ENCODE measurements at regions not wholly inside any gene's neighbourhood (a gene's known extent, or its start where the extent isn't known, plus 50 kb on each side); places are given as distances from the start of the nearest gene placed in this dataset.

- no TSS peak for BruUV-seq (replicated peaks)
- Histone ChIP-seq H3K79me2 (ENCODE audit: insufficient read depth, low read length) (no peaks in the 10 kb centered on the region), H3K9me3 (ENCODE audit: control insufficient read depth in 1 of 2, insufficient read depth in 1 of 2, low read depth in 1 of 2, low read length in 2 of 2) (no peaks in the 10 kb centered on the region), H3K9ac (ENCODE audit: low read length) (no peak overlapping the region), H3K27me3 (ENCODE audit: insufficient read depth, low read length) (no peaks in the 10 kb centered on the region), H3K4me2 (ENCODE audit: low read length) (no peak overlapping the region), H3K36me3 (ENCODE audit: control insufficient read depth in 1 of 2, insufficient read depth in 2 of 2, low read length in 2 of 2) (no peaks in the 10 kb centered on the region), H3K4me3 (replicated peaks in 1 of 2; ENCODE audit: low read depth in 1 of 2, low read length in 2 of 2) (no peak overlapping the region), H4K20me1 (ENCODE audit: insufficient read depth) (no peaks in the 10 kb centered on the region), H3K27ac (ENCODE audit: low read depth, low read length) (no peak overlapping the region), H2AFZ (ENCODE audit: low read depth, low read length, poor library complexity, severe bottlenecking) (no peak overlapping the region), H3K9me2 (ENCODE audit: insufficient read depth) (no peaks in the 10 kb centered on the region), H3K4me1 (ENCODE audit: control insufficient read depth in 1 of 2, insufficient read depth in 2 of 2, low read length in 2 of 2) (peaks cover 7 to 12% of the 10 kb centered on the region in 2 experiments)
- ATAC-seq (no peak), DNase-seq (ENCODE audit: low read depth, low spot score) (no peak)
- intact Hi-C loops (cut with micrococcal nuclease), result no loop called here
- ChIA-PET POLR2A (no interaction called here), CTCF (no interaction called here), RAD21 (ENCODE audit: low non-redundant PET in 1 of 2, low total read pairs in 2 of 2, uncharacterized antibody in 2 of 2, unreplicated experiment in 2 of 2) (no interaction called here)
- no peak for TF ChIP-seq SRF (IDR thresholded peaks at IDR 0.05; ENCODE audit: low read depth)
- no peak for TF ChIP-seq EGR1 (IDR thresholded peaks at IDR 0.05; ENCODE audit: low read depth)
- TF ChIP-seq FOSL1 (IDR thresholded peaks at IDR 0.05; ENCODE audit: low read depth), result no peak
- no peak for TF ChIP-seq RAD21 (IDR thresholded peaks at IDR 0.05; ENCODE audit: low read depth)
- TF ChIP-seq EZH2 (IDR thresholded peaks at IDR 0.05), result no peak
- TF ChIP-seq REST (IDR thresholded peaks at IDR 0.05; ENCODE audit: low read depth), result no peak
- TF ChIP-seq ZBTB33 (IDR thresholded peaks at IDR 0.05; ENCODE audit: extremely low read depth, insufficient replicate concordance, low read length), result no peak
- TF ChIP-seq MAX (IDR thresholded peaks at IDR 0.05), result no peak
- no peak for TF ChIP-seq JUND (IDR thresholded peaks at IDR 0.05)
- TF ChIP-seq CTCF (IDR thresholded peaks at IDR 0.05 in 2 of 3, conservative IDR thresholded peaks at IDR 0.05 in 1 of 3; ENCODE audit: borderline replicate concordance in 1 of 3, insufficient read depth in 1 of 3, low read depth in 2 of 3, low read length in 2 of 3), result no peak
- no peak for TF ChIP-seq POLR2A (IDR thresholded peaks at IDR 0.05; ENCODE audit: borderline replicate concordance, extremely low read depth, insufficient read depth, insufficient read length)
- no peak for TF ChIP-seq SIN3A (IDR thresholded peaks at IDR 0.05; ENCODE audit: low read depth)
These were observed 56.4 kb upstream of the FANCC start for GRCh38 chr9:95373782-95374487.

All from HCT116 (cell line).